Thoracic aorta (tissue), 2 donors: ENCODE measurements at regions not wholly inside any gene's neighbourhood (a gene's known extent, or its start where the extent isn't known, plus 50 kb on each side); places are given as distances from the start of the nearest gene placed in this dataset.

ENCODE experiments used
- ATAC-seq: fragments of 150-250 bp; one replicate; pipeline ENCODE4 v1.8.0; 2017; ENCODE audit warnings: low read depth; ENCODE audit not compliant: insufficient number of reproducible peaks, low FRiP score
- DNase-seq: peaks from one replicate; pipeline ENCODE4 v3.0.0-alpha.2; 2020; ENCODE audit warnings: low spot score
- H3K27ac ChIP-seq, 2 donors: fragments of 200-600 bp; sonication (generic); 1 replicate in 1 of 2; 2 replicates in 1 of 2; pipeline ENCODE4 v1.5.1; 2016; ENCODE audit warnings: mild to moderate bottlenecking in 2 of 2, moderate library complexity in 2 of 2
- H3K27me3 ChIP-seq: fragments of 200-600 bp; sonication (generic); replicated peaks from 2 replicates; pipeline ENCODE4 v1.6.0; 2016; ENCODE audit warnings: mild to moderate bottlenecking; ENCODE audit not compliant: insufficient read depth
- H3K36me3 ChIP-seq: fragments of 200-600 bp; sonication (generic); one replicate; pipeline ENCODE4 v1.5.1; 2016
- H3K4me1 ChIP-seq, 2 donors: fragments of 200-600 bp; sonication (generic); 1 replicate in 1 of 2; 2 replicates in 1 of 2; pipeline versions ENCODE4 v1.5.1 to v1.6.0; 2016; ENCODE audit warnings: low read depth in 2 of 2, mild to moderate bottlenecking in 1 of 2; ENCODE audit not compliant: control insufficient read depth in 1 of 2
- H3K4me3 ChIP-seq: fragments of 200-600 bp; sonication (generic); 2 replicates; pipeline ENCODE4 v1.5.1; 2016; ENCODE audit warnings: mild to moderate bottlenecking
- H3K9me3 ChIP-seq: fragments of 200-600 bp; sonication (generic); 2 replicates; pipeline ENCODE4 v1.5.1; 2016
- CTCF ChIP-seq: fragments of 200-600 bp; sonication (generic); IDR thresholded peaks from one replicate; pipeline ENCODE4 v1.5.1; 2019; ENCODE audit warnings: antibody characterized with exemption

- Histone ChIP-seq H3K27ac (no peak overlapping the region), H3K27me3 (no peaks in the 10 kb centered on the region), H3K4me1 (no peaks in the 10 kb centered on the region), H3K4me3 (no peak overlapping the region), H3K36me3 (no peaks in the 10 kb centered on the region), H3K9me3 (no peaks in the 10 kb centered on the region)
- no peak for ATAC-seq
- no peak for DNase-seq
- no peak for TF ChIP-seq CTCF
Observed at GRCh38 chr19:31664096-31664495, 314.9 kb upstream of the TSHZ3 start.

- TF ChIP-seq CTCF: no peak
- no peak for ATAC-seq
- no peak for DNase-seq
Observed at GRCh38 chr19:31664997-31665396, 315.8 kb upstream of the TSHZ3 start.

GRCh38 chr19:31666126-31666525 is 316.9 kb upstream of the TSHZ3 start:
- Histone ChIP-seq H3K4me1 (no peaks in the 10 kb centered on the region), H3K27me3 (no peaks in the 10 kb centered on the region), H3K9me3 (no peaks in the 10 kb centered on the region), H3K27ac (no peak overlapping the region), H3K36me3 (no peaks in the 10 kb centered on the region), H3K4me3 (no peak overlapping the region)
- ATAC-seq (no peak), DNase-seq (no peak)
- no peak for TF ChIP-seq CTCF

More at GRCh38 chr19:31664997-31665396, 315.8 kb upstream of the TSHZ3 start:
- Histone ChIP-seq H3K4me1 (no peaks in the 10 kb centered on the region), H3K4me3 (no peak overlapping the region), H3K9me3 (no peaks in the 10 kb centered on the region), H3K36me3 (no peaks in the 10 kb centered on the region), H3K27me3 (no peaks in the 10 kb centered on the region), H3K27ac (no peak overlapping the region)

GRCh38 chr19:31667106-31667505 is 317.9 kb upstream of the TSHZ3 start:
- Histone ChIP-seq H3K27ac (no peak overlapping the region), H3K4me1 (no peaks in the 10 kb centered on the region), H3K27me3 (no peaks in the 10 kb centered on the region), H3K4me3 (no peak overlapping the region), H3K36me3 (no peaks in the 10 kb centered on the region), H3K9me3 (no peaks in the 10 kb centered on the region)
- no peak for TF ChIP-seq CTCF
- DNase-seq: no peak
- ATAC-seq: no peak

- H3K9me3 ChIP-seq: no peaks in the 10 kb centered on the region
- no peak for TF ChIP-seq CTCF
- no peak overlapping the region for H3K4me3 ChIP-seq
- no peak for ATAC-seq
- DNase-seq: no peak
- H3K4me1 ChIP-seq: no peaks in the 10 kb centered on the region
- no peaks in the 10 kb centered on the region for H3K36me3 ChIP-seq
- H3K27ac ChIP-seq: no peak overlapping the region
- no peaks in the 10 kb centered on the region for H3K27me3 ChIP-seq
Observed at GRCh38 chr19:31668921-31669320, 319.7 kb upstream of the TSHZ3 start.
